HG02981 (cell line): ENCODE measurements at regions not wholly inside any gene's neighbourhood (a gene's known extent, or its start where the extent isn't known, plus 50 kb on each side); places are given as distances from the start of the nearest gene placed in this dataset.

Experiments
- ATAC-seq: cut with Tn5 transposase; IDR thresholded peaks from one replicate; pipeline ENCODE4 v1.9.1; 2021; ENCODE audit warnings: mild to moderate bottlenecking, moderate library complexity; ENCODE audit not compliant: unreplicated experiment

GRCh38 chr9:16025627-16026026 is 472.8 kb downstream of the CCDC171 start:
- no peak for ATAC-seq

- ATAC-seq = no peak
Observed at GRCh38 chr9:16026886-16027285, 474.0 kb downstream of the CCDC171 start.

- ATAC-seq = no peak
Observed at GRCh38 chr9:16028548-16028947, 475.7 kb downstream of the CCDC171 start.

- no peak for ATAC-seq
Observed at GRCh38 chr9:16029046-16029615, 476.3 kb downstream of the CCDC171 start.

GRCh38 chr9:16029796-16030363 is 477.0 kb downstream of the CCDC171 start:
- peak; percentile 15 for ATAC-seq

GRCh38 chr9:16030528-16031185 is 477.8 kb downstream of the CCDC171 start:
- ATAC-seq = peak; percentile 95

GRCh38 chr9:16031486-16031885 is 478.6 kb downstream of the CCDC171 start:
- no peak for ATAC-seq

- ATAC-seq = no peak
Observed at GRCh38 chr9:16031971-16032370, 479.1 kb downstream of the CCDC171 start.

GRCh38 chr9:16032799-16033198 is 480.0 kb downstream of the CCDC171 start:
- no peak for ATAC-seq

GRCh38 chr9:16033253-16033652 is 480.4 kb downstream of the CCDC171 start:
- no peak for ATAC-seq

- ATAC-seq = no peak
Observed at GRCh38 chr9:16033921-16034691, 481.3 kb downstream of the CCDC171 start.

- ATAC-seq = no peak
Observed at GRCh38 chr9:16039218-16039987, 486.6 kb downstream of the CCDC171 start.

GRCh38 chr9:16039988-16040761 is 487.3 kb downstream of the CCDC171 start:
- ATAC-seq = no peak

- no peak for ATAC-seq
Observed at GRCh38 chr9:16043756-16044578, 491.1 kb downstream of the CCDC171 start.

- ATAC-seq = no peak
Observed at GRCh38 chr9:16044579-16044881, 491.7 kb downstream of the CCDC171 start.

- ATAC-seq = no peak
Observed at GRCh38 chr9:16045651-16046280, 492.9 kb downstream of the CCDC171 start.

GRCh38 chr9:16046713-16047112 is 493.9 kb downstream of the CCDC171 start:
- no peak for ATAC-seq

GRCh38 chr9:16048129-16048528 is 495.3 kb downstream of the CCDC171 start:
- ATAC-seq = no peak

GRCh38 chr9:16052146-16052545 is 499.3 kb downstream of the CCDC171 start:
- no peak for ATAC-seq
